Endodermal cell (in vitro differentiated cells): ENCODE measurements at regions not wholly inside any gene's neighbourhood (a gene's known extent, or its start where the extent isn't known, plus 50 kb on each side); places are given as distances from the start of the nearest gene placed in this dataset.
A peak's percentile ranks its signal among the peaks of the same experiment; 100 is the strongest.
"Not testable (repeated sequence)": the region's sequence is repeated elsewhere in the genome, so short reads cannot be mapped to it uniquely, and the experiment has no call there.

Experiments
- DNase-seq: peaks from one replicate; pipeline ENCODE4 v3.0.0-alpha.2; 2017
- H3K27ac ChIP-seq: 2 replicates; pipeline ENCODE4 v1.5.1; 2013; ENCODE audit warnings: mild to moderate bottlenecking, low read depth, low read length, moderate library complexity
- H3K27me3 ChIP-seq: 2 replicates; pipeline ENCODE4 v1.6.1; 2013; ENCODE audit warnings: mild to moderate bottlenecking, low read length, moderate library complexity; ENCODE audit not compliant: insufficient read depth, control insufficient read depth, poor library complexity, severe bottlenecking
- H3K36me3 ChIP-seq: 2 replicates; pipeline ENCODE4 v1.7.0; 2013; ENCODE audit warnings: mild to moderate bottlenecking, low read length, moderate library complexity; ENCODE audit not compliant: control insufficient read depth, insufficient read depth
- H3K4me1 ChIP-seq: one replicate; pipeline ENCODE4 v1.7.0; 2013; ENCODE audit warnings: low read length; ENCODE audit not compliant: control insufficient read depth, insufficient read depth
- H3K4me3 ChIP-seq: 2 replicates; pipeline ENCODE4 v1.5.1; 2013; ENCODE audit warnings: mild to moderate bottlenecking, low read length, moderate library complexity
- H3K9ac ChIP-seq: 2 replicates; pipeline ENCODE4 v1.6.1; 2013; ENCODE audit warnings: mild to moderate bottlenecking, low read length, moderate library complexity; ENCODE audit not compliant: poor library complexity, severe bottlenecking; ENCODE audit errors: extremely low read depth
- H3K9me3 ChIP-seq: 2 replicates; pipeline ENCODE4 v1.6.1; 2013; ENCODE audit warnings: mild to moderate bottlenecking, low read length, moderate library complexity; ENCODE audit not compliant: control insufficient read depth
- H3K27ac Mint-ChIP-seq: 2 replicates; pipeline ENCODE4 v1.8.0; 2020; ENCODE audit warnings: mixed read lengths
- H3K27me3 Mint-ChIP-seq: 2 replicates; pipeline ENCODE4 v1.8.0; 2021; ENCODE audit warnings: mild to moderate bottlenecking, mixed read lengths; ENCODE audit not compliant: insufficient read depth
- H3K36me3 Mint-ChIP-seq: 2 replicates; pipeline ENCODE4 v1.8.0; 2020; ENCODE audit warnings: low read depth, mixed read lengths
- H3K4me1 Mint-ChIP-seq: 2 replicates; pipeline ENCODE4 v1.8.0; 2020; ENCODE audit warnings: mixed read lengths
- H3K4me3 Mint-ChIP-seq: 2 replicates; pipeline ENCODE4 v1.8.0; 2020; ENCODE audit warnings: mild to moderate bottlenecking, moderate library complexity, mixed read lengths
- H3K9me3 Mint-ChIP-seq: 2 replicates; pipeline ENCODE4 v1.8.0; 2020; ENCODE audit warnings: mild to moderate bottlenecking, mixed read lengths
- WGBS, 2 experiments: methylation state at CpG; one replicate each; pipeline versions ENCODE4 v1.1.5 to v1.1.7; 2013; ENCODE audit warnings: missing lambda C conversion rate in 2 of 2, mixed read lengths in 1 of 2; ENCODE audit not compliant: insufficient coverage in 1 of 2, insufficient read length in 1 of 2; 5-methylcytosine and 5-hydroxymethylcytosine counted together
- TF ChIP-seq, protein P1 (sequence below): fragments of 200-600 bp; sonication (generic); conservative IDR thresholded peaks from 2 replicates; pipeline ENCODE4 v1.5.0; 2021; ENCODE audit warnings: antibody characterized with exemption, mild to moderate bottlenecking

DNA sequence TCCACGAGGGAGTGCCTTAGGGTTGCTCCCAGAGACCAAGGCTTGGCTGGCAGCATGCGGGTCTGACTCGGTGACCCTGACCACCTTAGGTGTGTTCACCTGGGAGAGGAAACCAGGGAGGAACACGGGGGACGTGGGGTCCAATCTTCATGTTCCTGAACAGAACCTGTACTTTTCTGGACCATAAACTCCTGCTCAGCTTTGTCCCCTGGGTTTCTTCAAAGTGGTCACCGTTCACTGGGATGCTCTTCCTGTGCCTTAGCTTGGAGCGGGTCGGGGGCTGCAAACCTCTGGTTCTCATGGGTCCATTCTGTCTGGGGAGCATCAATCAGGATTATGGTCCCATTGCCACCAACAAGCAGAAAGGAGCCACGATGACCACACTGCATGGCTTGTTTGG, 333.5 kb downstream of the QKI start:
- 93 to 98% methylated on average over 8 to 9 of the region's 9 CpGs for WGBS, 2 experiments
- DNase-seq: peak; percentile 22
- no peaks in the 10 kb centered on the region for H3K9me3 ChIP-seq
- H3K4me1 Mint-ChIP-seq: peaks cover 26% of the 10 kb centered on the region
- no peak overlapping the region for H3K4me3 Mint-ChIP-seq
- H3K9me3 Mint-ChIP-seq: peaks cover 2% of the 10 kb centered on the region
- peaks cover 4% of the 10 kb centered on the region for H3K4me1 ChIP-seq
- H3K27ac ChIP-seq: no peak overlapping the region
- no peak overlapping the region for H3K4me3 ChIP-seq
- H3K27ac Mint-ChIP-seq: no peak overlapping the region
- no peaks in the 10 kb centered on the region for H3K36me3 Mint-ChIP-seq
- TF ChIP-seq, protein P1, sequence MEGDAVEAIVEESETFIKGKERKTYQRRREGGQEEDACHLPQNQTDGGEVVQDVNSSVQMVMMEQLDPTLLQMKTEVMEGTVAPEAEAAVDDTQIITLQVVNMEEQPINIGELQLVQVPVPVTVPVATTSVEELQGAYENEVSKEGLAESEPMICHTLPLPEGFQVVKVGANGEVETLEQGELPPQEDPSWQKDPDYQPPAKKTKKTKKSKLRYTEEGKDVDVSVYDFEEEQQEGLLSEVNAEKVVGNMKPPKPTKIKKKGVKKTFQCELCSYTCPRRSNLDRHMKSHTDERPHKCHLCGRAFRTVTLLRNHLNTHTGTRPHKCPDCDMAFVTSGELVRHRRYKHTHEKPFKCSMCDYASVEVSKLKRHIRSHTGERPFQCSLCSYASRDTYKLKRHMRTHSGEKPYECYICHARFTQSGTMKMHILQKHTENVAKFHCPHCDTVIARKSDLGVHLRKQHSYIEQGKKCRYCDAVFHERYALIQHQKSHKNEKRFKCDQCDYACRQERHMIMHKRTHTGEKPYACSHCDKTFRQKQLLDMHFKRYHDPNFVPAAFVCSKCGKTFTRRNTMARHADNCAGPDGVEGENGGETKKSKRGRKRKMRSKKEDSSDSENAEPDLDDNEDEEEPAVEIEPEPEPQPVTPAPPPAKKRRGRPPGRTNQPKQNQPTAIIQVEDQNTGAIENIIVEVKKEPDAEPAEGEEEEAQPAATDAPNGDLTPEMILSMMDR: no peak
- no peak overlapping the region for H3K9ac ChIP-seq
- peaks cover 39% of the 10 kb centered on the region for H3K27me3 Mint-ChIP-seq
- peaks cover 8% of the 10 kb centered on the region for H3K27me3 ChIP-seq
- H3K36me3 ChIP-seq: no peaks in the 10 kb centered on the region

DNA sequence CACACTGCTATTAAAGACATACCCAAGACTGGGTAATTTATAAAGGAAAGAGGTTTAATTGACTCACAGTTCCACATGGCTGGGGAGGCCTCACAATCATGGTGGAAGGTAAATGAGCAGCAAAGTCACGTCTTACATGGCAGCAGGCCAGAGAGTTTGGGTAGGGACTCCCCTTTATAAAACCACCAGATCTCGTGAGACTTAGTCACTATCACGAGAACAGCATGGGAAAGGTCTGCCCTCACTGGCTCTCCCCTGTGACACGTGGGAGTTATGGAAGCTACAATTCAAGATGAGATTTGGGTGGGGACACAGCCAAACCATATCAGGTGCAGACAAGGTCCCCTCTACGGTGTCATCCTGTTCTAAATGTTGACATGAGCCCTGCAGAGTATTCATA, 332.5 kb downstream of the QKI start:
- H3K4me1 ChIP-seq, H3K36me3 Mint-ChIP-seq, H3K4me3 ChIP-seq, H3K36me3 ChIP-seq, H3K9ac ChIP-seq, H3K9me3 ChIP-seq, H3K4me3 Mint-ChIP-seq, H3K9me3 Mint-ChIP-seq, H3K27ac ChIP-seq: not testable (repeated sequence)
- 86 to 93% methylated on average over 1 to 5 of the region's 5 CpGs for WGBS, 2 experiments
- peaks cover 18% of the 10 kb centered on the region for H3K27me3 ChIP-seq
- DNase-seq: peak; percentile 13
- Mint-ChIP-seq H3K27me3 (peaks cover 42% of the 10 kb centered on the region), H3K27ac (peak overlapping the region; percentile 11), H3K4me1 (peaks cover 21% of the 10 kb centered on the region)

DNA sequence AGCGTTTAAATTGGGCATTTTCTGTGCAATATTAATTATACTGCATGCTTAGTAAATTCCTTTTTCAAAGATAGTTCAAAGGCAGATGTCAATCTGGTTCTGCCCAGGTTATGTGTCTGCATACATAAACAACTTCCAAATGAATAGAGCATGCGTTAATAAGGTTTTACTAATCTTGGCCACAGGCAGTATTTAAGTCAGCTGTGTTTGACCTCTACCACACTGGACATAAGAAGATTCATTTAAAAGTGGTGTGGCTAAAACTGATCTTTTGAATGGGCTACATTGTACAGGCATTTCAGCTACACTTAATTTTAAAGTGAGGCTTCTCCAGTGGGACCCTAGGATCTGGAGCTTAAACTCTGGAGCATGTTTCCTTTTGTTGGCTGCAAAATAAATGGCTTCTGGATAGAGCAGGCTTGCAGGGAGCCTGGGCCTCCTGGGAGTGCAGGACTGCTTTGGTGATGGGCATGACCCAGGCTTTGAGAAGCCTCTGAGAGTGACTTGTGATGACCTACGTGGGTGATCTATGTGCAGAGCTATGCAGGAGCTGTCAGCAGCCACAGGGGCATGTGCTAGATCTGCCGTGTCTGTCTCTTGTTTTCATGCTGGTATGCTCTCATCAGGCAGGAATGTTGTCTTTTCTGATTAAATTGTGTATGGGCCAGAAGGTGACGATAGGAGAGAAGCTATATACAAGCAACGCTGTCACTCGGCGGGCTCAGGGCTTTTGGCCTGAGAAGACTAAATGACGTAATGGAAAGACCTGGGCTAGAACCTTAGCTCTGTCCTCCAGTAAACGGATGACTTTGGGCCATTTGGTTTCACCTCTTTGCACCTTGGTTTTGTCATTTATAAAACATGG, 331.2 kb downstream of the QKI start:
- Histone ChIP-seq H3K4me1 (peaks cover 4% of the 10 kb centered on the region), H3K36me3 (no peaks in the 10 kb centered on the region), H3K27ac (peak overlapping the region; percentile 63), H3K27me3 (peaks cover 31% of the 10 kb centered on the region), H3K9me3 (no peaks in the 10 kb centered on the region), H3K4me3 (no peak overlapping the region), H3K9ac (no peak overlapping the region)
- DNase-seq: peak; percentile 79
- H3K4me3 Mint-ChIP-seq: no peak overlapping the region
- peak overlapping the region; percentile 71 for H3K27ac Mint-ChIP-seq
- H3K36me3 Mint-ChIP-seq: no peaks in the 10 kb centered on the region
- H3K27me3 Mint-ChIP-seq: peaks cover 49% of the 10 kb centered on the region
- WGBS, 2 experiments: 74 to 86% methylated on average over 2 to 10 of the region's 10 CpGs
- TF ChIP-seq, protein P1: no peak
- H3K9me3 Mint-ChIP-seq: no peaks in the 10 kb centered on the region
- peaks cover 13% of the 10 kb centered on the region for H3K4me1 Mint-ChIP-seq
